Body of pancreas (tissue), 4 donors: ENCODE measurements at regions not wholly inside any gene's neighbourhood (a gene's known extent, or its start where the extent isn't known, plus 50 kb on each side); places are given as distances from the start of the nearest gene placed in this dataset.

ENCODE experiments used
- CTCF ChIP-seq, 7 experiments: fragments of 450-650 bp in 4 of 7; fragments of 200-600 bp in 3 of 7; sonication (generic) in 3 of 7; IDR thresholded peaks; one replicate each; pipeline ENCODE4 v1.5.1; 2016 to 2019; ENCODE audit warnings: antibody characterized with exemption in 7 of 7
- POLR2A ChIP-seq, 3 donors: fragments of 450-650 bp; IDR thresholded peaks; one replicate each; pipeline ENCODE4 v1.6.1; 2016; ENCODE audit warnings: antibody characterized with exemption in 3 of 3, mild to moderate bottlenecking in 2 of 3

GRCh38 chr1:103959565-103959964 lies 209.9 kb downstream of the AMY1C start:
- TF ChIP-seq CTCF (IDR thresholded peaks at IDR 0.05) (no peak), POLR2A (IDR thresholded peaks at IDR 0.05) (no peak)
